Aorta (tissue), 5 donors: ENCODE measurements at regions not wholly inside any gene's neighbourhood (a gene's known extent, or its start where the extent isn't known, plus 50 kb on each side); places are given as distances from the start of the nearest gene placed in this dataset.
"Not testable (repeated sequence)": the region's sequence is repeated elsewhere in the genome, so short reads cannot be mapped to it uniquely, and the experiment has no call there.

Experiments used
- ATAC-seq: fragments of 200-7000 bp; cut with Tn5 transposase; one replicate; pipeline ENCODE4 v1.9.1; 2022; ENCODE audit warnings: moderate library complexity; ENCODE audit not compliant: low FRiP score
- DNase-seq, 2 donors: peaks; one replicate each; pipeline ENCODE4 v3.0.0-alpha.2; 2020
- H3K27ac ChIP-seq, 2 donors: one replicate each; pipeline ENCODE4 v1.5.1; 2013; ENCODE audit warnings: low read length in 2 of 2, mild to moderate bottlenecking in 2 of 2, moderate library complexity in 2 of 2, control low read depth in 1 of 2, inconsistent platforms in 1 of 2, low read depth in 1 of 2
- H3K27me3 ChIP-seq, 2 donors: one replicate each; pipeline ENCODE4 v1.6.1; 2013; ENCODE audit warnings: control low read depth in 1 of 2, low read length in 1 of 2, mild to moderate bottlenecking in 1 of 2, moderate library complexity in 1 of 2; ENCODE audit not compliant: insufficient read depth in 2 of 2, control insufficient read depth in 1 of 2
- H3K36me3 ChIP-seq, 2 donors: one replicate each; pipeline ENCODE4 v1.6.1; 2013; ENCODE audit warnings: control low read depth in 1 of 2, low read length in 1 of 2, mild to moderate bottlenecking in 1 of 2; ENCODE audit not compliant: insufficient read depth in 2 of 2, control insufficient read depth in 1 of 2
- H3K4me1 ChIP-seq, 2 donors: one replicate each; pipeline ENCODE4 v1.6.1; 2013; ENCODE audit warnings: low read length in 2 of 2, control low read depth in 1 of 2, mild to moderate bottlenecking in 1 of 2, moderate library complexity in 1 of 2; ENCODE audit not compliant: insufficient read depth in 2 of 2, control insufficient read depth in 1 of 2
- H3K4me3 ChIP-seq, 2 donors: one replicate each; pipeline ENCODE4 v1.5.1; 2013; ENCODE audit warnings: low read length in 2 of 2, control low read depth in 1 of 2, mild to moderate bottlenecking in 1 of 2
- H3K9me3 ChIP-seq: one replicate; pipeline ENCODE4 v1.6.1; 2013; ENCODE audit warnings: mild to moderate bottlenecking, low read length; ENCODE audit not compliant: control insufficient read depth
- WGBS, 2 donors: extraction: QIAGEN DNeasy Blood & Tissue Kit; methylation state at CpG; one replicate each; pipeline ENCODE4 v1.1.7; 2013; 5-methylcytosine and 5-hydroxymethylcytosine counted together
- intact Hi-C, 2 donors: fragments of 100-400 bp; cut with DNase I; formaldehyde crosslinking; loops; one replicate each; pipeline versions ENCODE4 v1.14.2 to v1.15.0; 2022
- donor health status: healthy with polysubstance abuse.
- donor health status: Bipolar disorder and iron deficiency.
- donor health status: DM: no; HTN: no; CAD: no.
- donor health status: DM: no; HTN: no; CAD: no.
- donor health status: DM: yes; HTN: yes; CAD: no.

- Histone ChIP-seq H3K27me3 (no peaks in the 10 kb centered on the region), H3K27ac (no peak overlapping the region), H3K36me3 (no peaks in the 10 kb centered on the region), H3K9me3 (no peaks in the 10 kb centered on the region), H3K4me1 (no peaks in the 10 kb centered on the region), H3K4me3 (no peak overlapping the region)
- ATAC-seq: no peak
- WGBS, 2 donors: 9 to 15% methylated on average over 3 of the region's 3 CpGs
- intact Hi-C loops: no loop called here
- DNase-seq: no peak
These were observed 88.1 kb upstream of the LCORL start for GRCh38 chr4:18109676-18110075.

GRCh38 chr4:18107848-18108528 is 86.4 kb upstream of the LCORL start:
- H3K27me3 ChIP-seq, H3K9me3 ChIP-seq, H3K27ac ChIP-seq, DNase-seq, intact Hi-C loops, H3K36me3 ChIP-seq, H3K4me1 ChIP-seq, H3K4me3 ChIP-seq, ATAC-seq: not testable (repeated sequence)
- WGBS, 2 donors: 70 to 72% methylated on average over 4 of the region's 4 CpGs

- intact Hi-C loops: no loop called here
- no peak for DNase-seq
- Histone ChIP-seq H3K4me3 (no peak overlapping the region), H3K27me3 (no peaks in the 10 kb centered on the region), H3K9me3 (no peaks in the 10 kb centered on the region), H3K27ac (no peak overlapping the region), H3K4me1 (no peaks in the 10 kb centered on the region), H3K36me3 (no peaks in the 10 kb centered on the region)
- ATAC-seq: no peak
- 36 to 41% methylated on average over 5 of the region's 5 CpGs for WGBS, 2 donors
These were observed 85.1 kb upstream of the LCORL start for GRCh38 chr4:18106620-18107019.

GRCh38 chr4:18105030-18106011 is 83.8 kb upstream of the LCORL start:
- no peak for DNase-seq
- H3K27me3 ChIP-seq: no peaks in the 10 kb centered on the region
- intact Hi-C loops: no loop called here
- no peaks in the 10 kb centered on the region for H3K4me1 ChIP-seq
- no peaks in the 10 kb centered on the region for H3K9me3 ChIP-seq
- H3K36me3 ChIP-seq: no peaks in the 10 kb centered on the region
- H3K4me3 ChIP-seq: no peak overlapping the region
- ATAC-seq: no peak
- 76 to 77% methylated on average over 4 of the region's 4 CpGs for WGBS, 2 donors
- H3K27ac ChIP-seq: no peak overlapping the region

GRCh38 chr4:18103876-18104605 is 82.5 kb upstream of the LCORL start:
- Histone ChIP-seq H3K27me3 (no peaks in the 10 kb centered on the region), H3K27ac (no peak overlapping the region), H3K4me3 (no peak overlapping the region), H3K4me1 (no peaks in the 10 kb centered on the region), H3K9me3 (no peaks in the 10 kb centered on the region), H3K36me3 (no peaks in the 10 kb centered on the region)
- WGBS, 2 donors: 41 to 53% methylated on average over 3 of the region's 3 CpGs
- no peak for ATAC-seq
- no peak for DNase-seq
- intact Hi-C loops: no loop called here

- WGBS, 2 donors: 70 to 74% methylated on average over 4 of the region's 4 CpGs
- intact Hi-C loops: no loop called here
- Histone ChIP-seq H3K4me3 (no peak overlapping the region), H3K27me3 (no peaks in the 10 kb centered on the region), H3K36me3 (no peaks in the 10 kb centered on the region), H3K27ac (no peak overlapping the region), H3K4me1 (no peaks in the 10 kb centered on the region), H3K9me3 (no peaks in the 10 kb centered on the region)
- no peak for DNase-seq
- ATAC-seq: no peak
These were observed 79.1 kb upstream of the LCORL start for GRCh38 chr4:18100657-18101056.

- DNase-seq, H3K9me3 ChIP-seq, H3K36me3 ChIP-seq, ATAC-seq, H3K4me3 ChIP-seq, H3K27me3 ChIP-seq, H3K4me1 ChIP-seq, H3K27ac ChIP-seq, intact Hi-C loops: not testable (repeated sequence)
- WGBS, 2 donors: 67 to 69% methylated on average over 6 of the region's 6 CpGs
These were observed 68.9 kb upstream of the LCORL start for GRCh38 chr4:18090447-18090846.

- Histone ChIP-seq H3K9me3 (peaks cover 1% of the 10 kb centered on the region), H3K36me3 (no peaks in the 10 kb centered on the region), H3K27ac (no peak overlapping the region), H3K27me3 (no peaks in the 10 kb centered on the region), H3K4me3 (no peak overlapping the region), H3K4me1 (no peaks in the 10 kb centered on the region)
- ATAC-seq (no peak), DNase-seq (no peak)
- intact Hi-C loops: no loop called here
These were observed 60.7 kb upstream of the LCORL start for GRCh38 chr4:18082236-18082635.
